Stomach smooth muscle (tissue), 2 donors: ENCODE measurements at regions not wholly inside any gene's neighbourhood (a gene's known extent, or its start where the extent isn't known, plus 50 kb on each side); places are given as distances from the start of the nearest gene placed in this dataset.

Source experiments
- H3K27ac ChIP-seq: one replicate; pipeline ENCODE4 v1.7.0; 2013; ENCODE audit warnings: mild to moderate bottlenecking, low read length, inconsistent platforms
- H3K27me3 ChIP-seq, 2 donors: one replicate each; pipeline ENCODE4 v1.7.0; 2013; ENCODE audit warnings: low read length in 2 of 2; ENCODE audit not compliant: insufficient read depth in 2 of 2, control insufficient read depth in 1 of 2
- H3K36me3 ChIP-seq, 2 donors: one replicate each; pipeline ENCODE4 v1.7.0; 2013; ENCODE audit warnings: low read length in 2 of 2; ENCODE audit not compliant: control insufficient read depth in 2 of 2, insufficient read depth in 2 of 2
- H3K4me1 ChIP-seq: one replicate; pipeline ENCODE4 v1.7.0; 2013; ENCODE audit warnings: low read length; ENCODE audit not compliant: control insufficient read depth, insufficient read depth
- H3K4me3 ChIP-seq, 2 donors: one replicate each; pipeline ENCODE4 v1.7.0; 2013; ENCODE audit warnings: low read length in 2 of 2
- H3K9ac ChIP-seq, 2 donors: one replicate each; pipeline ENCODE4 v1.7.0; 2013; ENCODE audit warnings: low read length in 2 of 2, mild to moderate bottlenecking in 1 of 2
- H3K9me3 ChIP-seq, 2 donors: one replicate each; pipeline ENCODE4 v1.7.0; 2013; ENCODE audit warnings: low read length in 2 of 2; ENCODE audit not compliant: control insufficient read depth in 2 of 2
- donor health status: healthy.
- donor health status: Pancreatic carcinoma.

DNA sequence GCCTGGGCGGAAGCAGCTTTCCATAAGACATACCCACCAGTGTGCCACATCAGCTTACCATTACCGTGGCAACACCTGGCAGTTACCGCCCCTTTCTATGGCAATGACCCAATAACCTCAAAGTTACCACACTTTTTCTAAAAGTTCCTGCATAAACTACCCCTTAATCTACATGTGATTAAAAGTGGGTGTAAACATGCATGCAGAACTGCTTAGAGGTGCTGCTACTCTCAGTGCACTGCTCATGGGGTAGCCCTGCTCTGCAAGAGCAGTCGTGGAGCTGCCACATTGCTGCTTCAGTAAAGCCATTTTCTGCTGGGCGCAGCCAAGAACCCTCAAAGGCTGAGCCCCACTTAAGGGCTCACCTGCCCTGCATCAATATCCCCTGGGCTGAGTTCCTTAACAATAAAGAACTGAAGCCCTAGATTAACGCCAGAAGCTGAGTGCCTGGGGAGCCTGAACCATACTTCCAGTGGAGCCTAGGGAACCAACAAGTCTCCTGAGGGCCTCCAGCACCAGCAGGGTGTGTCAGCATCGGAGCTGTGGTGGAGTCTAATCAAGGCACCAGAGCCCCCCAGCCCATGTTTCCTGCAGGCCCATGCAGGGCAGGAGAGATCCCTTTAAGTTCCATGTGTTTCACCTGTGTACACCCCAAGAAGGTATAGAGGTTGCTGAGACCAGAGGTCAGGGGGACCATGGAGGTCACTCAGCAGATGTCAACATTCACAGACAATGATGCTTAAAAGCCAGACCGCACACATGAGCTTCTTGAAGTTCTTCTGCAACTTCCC is 1198.1 kb downstream of the UQCRFS1 start:
- Histone ChIP-seq H3K9ac (no peak overlapping the region), H3K27ac (no peak overlapping the region), H3K27me3 (no peaks in the 10 kb centered on the region), H3K4me3 (no peak overlapping the region), H3K36me3 (no peaks in the 10 kb centered on the region), H3K4me1 (no peaks in the 10 kb centered on the region), H3K9me3 (no peaks in the 10 kb centered on the region)

DNA sequence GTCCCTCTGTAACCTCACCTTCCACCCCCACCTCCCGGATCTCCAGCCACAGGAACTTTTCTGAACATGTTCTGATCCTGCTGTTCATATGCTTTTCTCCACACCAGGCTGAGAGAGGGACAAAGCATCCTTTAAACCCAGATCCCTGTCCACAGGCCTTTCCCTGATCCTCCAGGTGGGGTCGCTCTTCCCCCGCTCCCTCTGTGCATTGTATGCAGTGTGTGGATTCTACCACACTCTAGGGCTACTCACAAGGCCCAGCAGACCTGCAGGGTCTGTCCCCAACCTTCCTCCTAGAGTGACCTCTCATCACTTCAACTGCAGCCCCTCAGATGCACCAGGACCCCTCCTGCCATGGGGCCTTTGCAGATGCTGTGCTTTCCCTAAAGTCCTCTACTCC is 1200.6 kb downstream of the UQCRFS1 start:
- Histone ChIP-seq H3K36me3 (no peaks in the 10 kb centered on the region), H3K9me3 (no peaks in the 10 kb centered on the region), H3K4me1 (no peaks in the 10 kb centered on the region), H3K9ac (no peak overlapping the region), H3K27ac (no peak overlapping the region), H3K27me3 (no peaks in the 10 kb centered on the region), H3K4me3 (no peak overlapping the region)

DNA sequence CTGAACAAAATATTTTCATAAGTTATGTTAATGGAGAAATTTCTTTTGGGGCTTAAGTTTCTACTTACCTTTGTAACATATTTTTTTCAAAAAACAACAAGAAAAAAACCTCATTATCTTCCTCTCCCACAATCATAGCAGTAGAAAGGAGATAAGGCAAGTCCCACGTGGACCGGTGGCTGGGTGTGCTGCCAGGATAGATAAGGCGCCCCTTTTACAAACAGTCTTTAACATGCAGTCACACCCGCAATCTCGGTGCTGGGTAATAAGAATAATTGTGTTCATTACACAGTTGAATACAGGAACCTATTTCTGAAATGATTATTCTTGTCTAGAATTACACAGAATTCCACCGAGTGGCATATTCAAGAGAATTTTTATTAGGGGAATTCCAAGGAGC is 1202.3 kb downstream of the UQCRFS1 start:
- H3K27ac ChIP-seq: no peak overlapping the region
- no peak overlapping the region for H3K9ac ChIP-seq
- no peaks in the 10 kb centered on the region for H3K9me3 ChIP-seq
- H3K4me3 ChIP-seq: no peak overlapping the region
- H3K27me3 ChIP-seq: no peaks in the 10 kb centered on the region
- no peaks in the 10 kb centered on the region for H3K4me1 ChIP-seq
- H3K36me3 ChIP-seq: no peaks in the 10 kb centered on the region

DNA sequence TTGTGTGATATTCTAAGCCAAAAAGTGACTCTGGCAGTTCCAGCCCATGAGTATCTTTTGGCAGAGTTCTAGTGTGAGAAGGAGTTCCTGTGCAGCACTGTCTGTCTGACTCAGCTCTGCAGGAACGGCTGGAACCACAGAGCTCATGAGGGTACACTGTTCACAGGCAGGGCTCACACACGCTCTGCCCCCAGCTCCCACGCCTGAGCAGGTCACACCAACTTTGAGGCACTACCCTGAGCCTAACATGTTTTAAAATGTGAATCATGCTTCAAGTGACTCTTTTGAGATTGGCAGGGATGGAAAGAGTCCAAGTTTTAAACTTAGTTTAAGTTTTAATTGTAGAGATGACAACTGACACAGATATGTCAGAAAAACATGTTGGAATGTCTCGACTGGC is 1203.3 kb downstream of the UQCRFS1 start:
- Histone ChIP-seq H3K27ac (no peak overlapping the region), H3K9me3 (no peaks in the 10 kb centered on the region), H3K4me1 (no peaks in the 10 kb centered on the region), H3K36me3 (no peaks in the 10 kb centered on the region), H3K27me3 (no peaks in the 10 kb centered on the region), H3K4me3 (no peak overlapping the region), H3K9ac (no peak overlapping the region)

DNA sequence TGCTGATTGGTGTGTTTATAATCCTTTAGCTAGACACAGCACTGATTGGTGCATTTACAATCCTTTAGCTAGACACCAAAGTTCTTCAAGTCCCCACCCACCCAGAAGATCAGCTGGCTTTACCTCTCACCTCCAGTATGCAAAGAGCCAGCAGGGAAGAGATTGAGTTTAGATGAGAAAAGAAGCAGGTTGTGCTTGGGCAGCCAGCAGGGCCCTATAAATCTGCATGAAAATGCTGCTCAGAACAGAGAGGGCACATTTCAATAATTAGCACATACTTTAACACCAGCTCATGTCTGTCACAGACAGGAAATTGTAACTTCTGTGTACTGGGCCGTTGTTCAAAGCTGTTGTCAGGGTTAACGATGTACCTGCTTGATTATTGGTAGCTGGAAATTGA is 1204.3 kb downstream of the UQCRFS1 start:
- no peaks in the 10 kb centered on the region for H3K4me1 ChIP-seq
- no peak overlapping the region for H3K4me3 ChIP-seq
- H3K36me3 ChIP-seq: no peaks in the 10 kb centered on the region
- H3K9ac ChIP-seq: no peak overlapping the region
- H3K9me3 ChIP-seq: no peaks in the 10 kb centered on the region
- no peak overlapping the region for H3K27ac ChIP-seq
- H3K27me3 ChIP-seq: no peaks in the 10 kb centered on the region

DNA sequence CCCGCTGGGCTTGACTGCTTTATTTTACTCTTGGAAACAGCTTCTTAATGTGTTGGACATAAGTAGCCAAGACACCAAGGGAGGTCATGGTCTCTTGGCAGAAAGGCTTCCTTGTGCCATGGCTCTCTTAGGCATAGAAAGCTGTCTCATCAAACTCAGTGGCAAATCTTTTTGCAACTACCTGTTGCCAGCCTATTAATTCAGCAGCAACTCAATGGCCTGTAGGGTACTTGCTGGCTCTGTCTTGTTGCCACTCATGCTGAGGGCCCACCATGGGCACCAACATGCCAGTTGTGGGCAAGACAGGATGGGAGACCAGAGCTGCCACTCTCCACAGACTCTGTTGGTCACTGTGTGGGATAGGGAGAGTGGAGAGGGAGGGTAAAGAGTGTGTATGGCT is 1209.4 kb downstream of the UQCRFS1 start:
- Histone ChIP-seq H3K9me3 (no peaks in the 10 kb centered on the region), H3K4me1 (no peaks in the 10 kb centered on the region), H3K27me3 (no peaks in the 10 kb centered on the region), H3K36me3 (no peaks in the 10 kb centered on the region), H3K4me3 (no peak overlapping the region), H3K9ac (no peak overlapping the region), H3K27ac (no peak overlapping the region)

DNA sequence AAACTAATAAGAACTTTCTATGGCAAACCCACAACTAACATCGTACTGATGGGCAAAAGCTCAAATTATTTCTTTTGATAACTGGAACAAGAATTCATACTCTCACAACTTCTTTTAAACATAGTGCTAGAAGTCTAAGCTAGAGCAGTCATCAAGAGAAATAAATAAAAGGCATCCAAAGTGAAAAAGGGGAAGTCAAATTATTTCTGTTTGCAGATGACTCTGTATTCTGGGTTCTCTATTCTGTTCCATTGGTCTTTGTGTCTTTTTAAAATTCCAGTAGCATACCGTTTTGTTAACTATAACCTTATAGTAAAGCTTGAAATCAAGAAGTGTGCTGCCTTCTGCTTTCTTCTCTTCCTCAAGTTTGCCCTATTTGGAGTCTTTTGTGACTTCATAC is 1215.9 kb downstream of the UQCRFS1 start:
- H3K4me3 ChIP-seq: no peak overlapping the region
- H3K9ac ChIP-seq: no peak overlapping the region
- no peaks in the 10 kb centered on the region for H3K9me3 ChIP-seq
- no peaks in the 10 kb centered on the region for H3K4me1 ChIP-seq
- H3K27ac ChIP-seq: no peak overlapping the region
- no peaks in the 10 kb centered on the region for H3K36me3 ChIP-seq
- H3K27me3 ChIP-seq: no peaks in the 10 kb centered on the region

DNA sequence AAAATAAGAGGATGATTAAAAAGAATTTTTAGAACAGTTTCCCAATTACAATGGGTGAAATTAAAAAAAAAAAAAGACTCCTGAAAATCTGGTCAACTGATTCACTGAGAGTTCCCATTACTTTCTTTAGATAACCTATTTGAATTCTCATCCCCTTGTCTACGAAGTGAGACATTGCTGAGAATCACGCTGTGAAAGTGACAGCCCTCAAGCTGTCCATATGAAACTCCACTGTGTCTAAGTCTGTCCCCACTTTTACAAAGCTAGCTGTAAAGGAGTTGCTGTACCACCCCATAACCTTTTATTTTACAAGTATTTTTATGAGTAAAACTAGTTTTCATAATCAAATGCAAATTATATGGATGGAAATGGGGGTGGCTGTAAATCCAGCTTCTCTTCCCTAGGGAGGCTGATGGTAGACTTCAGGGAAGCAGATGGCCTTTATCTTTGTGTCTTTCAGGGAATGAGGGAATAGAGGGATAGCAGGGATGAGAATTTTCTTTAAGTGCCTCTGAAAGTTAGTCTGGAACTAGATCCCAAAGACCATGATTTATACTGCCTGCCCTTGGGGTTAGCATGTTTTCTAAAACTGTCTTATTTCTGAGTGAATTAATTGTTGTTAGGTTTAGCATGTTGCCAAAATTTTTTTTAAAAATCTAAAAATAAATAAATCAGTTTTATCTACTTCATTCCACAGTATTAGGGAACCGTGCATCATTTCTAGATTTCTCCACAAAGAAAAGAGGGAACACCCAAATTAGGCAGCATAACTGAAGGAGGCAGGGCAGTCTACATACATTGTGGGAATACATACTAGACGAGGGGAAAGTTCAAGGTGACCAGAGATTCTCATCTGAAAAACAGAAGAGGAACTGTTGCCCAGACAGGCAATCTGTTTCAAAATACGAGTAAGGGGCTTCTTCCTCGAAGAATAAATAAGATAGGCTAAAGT is 1219.1 kb downstream of the UQCRFS1 start:
- Histone ChIP-seq H3K9me3 (no peaks in the 10 kb centered on the region), H3K4me3 (no peak overlapping the region), H3K4me1 (no peaks in the 10 kb centered on the region), H3K27me3 (no peaks in the 10 kb centered on the region), H3K36me3 (no peaks in the 10 kb centered on the region), H3K27ac (no peak overlapping the region), H3K9ac (no peak overlapping the region)

DNA sequence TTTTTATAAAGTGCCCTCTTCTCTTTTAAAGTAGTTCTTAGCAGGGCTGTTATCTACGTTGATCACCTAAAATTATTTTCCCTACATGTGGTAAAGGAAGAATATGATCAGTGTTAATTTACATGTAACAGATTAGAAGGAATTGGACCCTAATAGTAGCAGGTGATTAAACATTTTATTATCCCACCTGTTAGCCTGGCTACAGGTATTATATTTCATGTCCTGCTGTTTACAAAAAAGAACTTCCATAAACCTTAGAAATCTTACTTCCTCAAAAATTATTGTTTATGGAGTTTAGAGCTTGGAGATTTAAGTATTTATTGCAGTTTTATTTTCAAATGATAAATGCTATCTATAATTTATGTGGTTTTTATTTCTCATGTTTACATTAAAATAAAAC is 1226.7 kb downstream of the UQCRFS1 start:
- Histone ChIP-seq H3K9ac (no peak overlapping the region), H3K36me3 (no peaks in the 10 kb centered on the region), H3K4me3 (no peak overlapping the region), H3K27ac (no peak overlapping the region), H3K9me3 (no peaks in the 10 kb centered on the region), H3K4me1 (no peaks in the 10 kb centered on the region), H3K27me3 (peaks cover 0 to 2% of the 10 kb centered on the region in 2 donors)

DNA sequence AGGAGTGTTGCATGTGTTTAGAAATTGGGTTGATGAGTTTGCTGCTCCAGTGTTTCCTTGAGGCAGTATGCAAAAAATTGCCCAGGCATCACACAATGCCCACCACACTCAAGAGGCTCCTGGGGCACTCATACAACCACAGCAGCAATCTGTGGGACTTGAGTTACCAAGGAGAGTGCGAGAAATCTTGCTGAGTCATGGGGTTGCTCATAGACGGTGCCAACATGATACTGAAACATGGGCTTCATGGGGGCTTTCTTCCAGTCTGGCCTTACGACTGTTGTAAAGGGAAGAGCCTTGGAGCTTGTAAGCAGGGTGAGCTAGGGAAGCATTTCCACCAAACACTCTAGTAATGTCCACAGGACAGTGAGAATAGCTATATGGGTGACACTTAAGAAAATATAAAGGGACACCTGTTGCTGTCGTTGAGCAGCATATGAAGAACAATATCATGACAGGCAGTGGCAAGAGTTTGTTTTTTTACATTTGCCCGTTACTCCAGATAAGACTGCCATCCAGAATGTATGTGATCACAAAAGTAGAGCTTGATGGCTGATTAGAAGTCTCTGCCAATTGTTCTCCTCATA is 1237.4 kb downstream of the UQCRFS1 start:
- Histone ChIP-seq H3K9me3 (no peaks in the 10 kb centered on the region), H3K4me3 (no peak overlapping the region), H3K9ac (no peak overlapping the region), H3K4me1 (no peaks in the 10 kb centered on the region), H3K27me3 (no peaks in the 10 kb centered on the region), H3K36me3 (no peaks in the 10 kb centered on the region), H3K27ac (no peak overlapping the region)
